ENCODE measurements at regions not wholly inside any gene's neighbourhood (a gene's known extent, or its start where the extent isn't known, plus 50 kb on each side); places are given as distances from the start of the nearest gene placed in this dataset.

GRCh38 chr4:123455360-123455759 is 58.8 kb downstream of the SPRY1 start:
- H3K4me1 Mint-ChIP-seq (ENCODE audit: low read depth): peaks cover 13% of the 10 kb centered on the region
- H3K36me3 Mint-ChIP-seq (ENCODE audit: low read depth): no peaks in the 10 kb centered on the region
- no peak overlapping the region for H3K27ac Mint-ChIP-seq
- DNase-seq: no peak
- no peaks in the 10 kb centered on the region for H3K9me3 Mint-ChIP-seq
- no peak for TF ChIP-seq CTCF (IDR thresholded peaks at IDR 0.05)
- no peaks in the 10 kb centered on the region; the same call in 1 of the 2 replicates for H3K27me3 Mint-ChIP-seq (ENCODE audit: insufficient read depth)
- no peak overlapping the region for H3K4me3 Mint-ChIP-seq

GRCh38 chr4:123462007-123462406 is 65.4 kb downstream of the SPRY1 start:
- Mint-ChIP-seq H3K4me1 (ENCODE audit: low read depth) (no peaks in the 10 kb centered on the region), H3K36me3 (ENCODE audit: low read depth) (no peaks in the 10 kb centered on the region), H3K9me3 (no peaks in the 10 kb centered on the region), H3K4me3 (no peak overlapping the region), H3K27ac (no peak overlapping the region), H3K27me3 (ENCODE audit: insufficient read depth) (peaks cover 12% of the 10 kb centered on the region)
- TF ChIP-seq CTCF (IDR thresholded peaks at IDR 0.05): no peak
- DNase-seq: no peak

- Mint-ChIP-seq H3K36me3 (ENCODE audit: low read depth) (no peaks in the 10 kb centered on the region), H3K27ac (no peak overlapping the region), H3K4me3 (no peak overlapping the region), H3K9me3 (no peaks in the 10 kb centered on the region), H3K27me3 (ENCODE audit: insufficient read depth) (peaks cover 15% of the 10 kb centered on the region), H3K4me1 (ENCODE audit: low read depth) (no peaks in the 10 kb centered on the region)
- no peak for DNase-seq
- TF ChIP-seq CTCF (IDR thresholded peaks at IDR 0.05): no peak
Observed at GRCh38 chr4:123463869-123464268, 67.3 kb downstream of the SPRY1 start.

- Mint-ChIP-seq H3K36me3 (ENCODE audit: low read depth) (no peaks in the 10 kb centered on the region), H3K9me3 (no peaks in the 10 kb centered on the region), H3K4me1 (ENCODE audit: low read depth) (no peaks in the 10 kb centered on the region), H3K4me3 (no peak overlapping the region), H3K27me3 (ENCODE audit: insufficient read depth) (peaks cover 15% of the 10 kb centered on the region), H3K27ac (no peak overlapping the region)
- TF ChIP-seq CTCF (IDR thresholded peaks at IDR 0.05): no peak
- DNase-seq: no peak
Observed at GRCh38 chr4:123465416-123465815, 68.8 kb downstream of the SPRY1 start.

GRCh38 chr4:123466080-123466785 is 69.6 kb downstream of the SPRY1 start:
- Mint-ChIP-seq H3K36me3 (ENCODE audit: low read depth) (no peaks in the 10 kb centered on the region), H3K27ac (no peak overlapping the region), H3K4me1 (ENCODE audit: low read depth) (no peaks in the 10 kb centered on the region), H3K27me3 (ENCODE audit: insufficient read depth) (peaks cover 15% of the 10 kb centered on the region), H3K4me3 (no peak overlapping the region), H3K9me3 (no peaks in the 10 kb centered on the region)
- TF ChIP-seq CTCF (IDR thresholded peaks at IDR 0.05): no peak
- no peak for DNase-seq
